ENCODE measurements at regions not wholly inside any gene's neighbourhood (a gene's known extent, or its start where the extent isn't known, plus 50 kb on each side); places are given as distances from the start of the nearest gene placed in this dataset.

GRCh38 chr5:104937598-104937997 lies 1375.0 kb upstream of the NUDT12 start:
- Mint-ChIP-seq H3K9me3 (ENCODE audit: unreplicated experiment) (no peaks in the 10 kb centered on the region), H3K4me1 (ENCODE audit: low read depth, unreplicated experiment) (peaks cover 3% of the 10 kb centered on the region), H3K4me3 (ENCODE audit: unreplicated experiment) (no peak overlapping the region), H3K27me3 (ENCODE audit: low read depth, unreplicated experiment) (no peaks in the 10 kb centered on the region), H3K27ac (ENCODE audit: unreplicated experiment) (no peak overlapping the region), H3K36me3 (ENCODE audit: low read depth, unreplicated experiment) (no peaks in the 10 kb centered on the region)
- Histone ChIP-seq H3K9ac (ENCODE audit: low read length) (no peak overlapping the region), H3K36me3 (ENCODE audit: insufficient read depth, low read length) (no peaks in the 10 kb centered on the region), H3K27me3 (ENCODE audit: insufficient read depth, low read length) (no peaks in the 10 kb centered on the region), H3K27ac (ENCODE audit: low read depth, low read length) (no peak overlapping the region), H2AFZ (ENCODE audit: low read depth, low read length) (no peak overlapping the region), H3K4me3 (ENCODE audit: insufficient read depth, low read depth, low read length) (no peak overlapping the region), H3K9me3 (ENCODE audit: insufficient read depth, low read depth, low read length) (no peaks in the 10 kb centered on the region), H3K4me1 (ENCODE audit: insufficient read depth, low read length) (no peaks in the 10 kb centered on the region), H3K79me2 (ENCODE audit: insufficient read depth, low read length) (no peaks in the 10 kb centered on the region), H3K4me2 (ENCODE audit: low read length) (no peak overlapping the region), H4K20me1 (ENCODE audit: insufficient read depth, low read length) (no peaks in the 10 kb centered on the region)
- no peak for DNase-seq (ENCODE audit: low read depth)
- TF ChIP-seq CTCF (IDR thresholded peaks at IDR 0.05; ENCODE audit: insufficient read depth, low read depth, low read length) (no peak), EZH2 (IDR thresholded peaks at IDR 0.05; ENCODE audit: insufficient read depth, low read length) (no peak)
- no peak for FAIRE-seq

- FAIRE-seq (no peak), DNase-seq (ENCODE audit: low read depth) (no peak)
Observed at GRCh38 chr5:104932431-104932830, 1369.8 kb upstream of the NUDT12 start.

More at GRCh38 chr5:104932431-104932830, 1369.8 kb upstream of the NUDT12 start:
- H3K9me3 Mint-ChIP-seq (ENCODE audit: unreplicated experiment): no peaks in the 10 kb centered on the region
- H3K9me3 ChIP-seq (ENCODE audit: insufficient read depth, low read depth, low read length): no peaks in the 10 kb centered on the region
- H3K27me3 ChIP-seq (ENCODE audit: insufficient read depth, low read length): no peaks in the 10 kb centered on the region
- H4K20me1 ChIP-seq (ENCODE audit: insufficient read depth, low read length): no peaks in the 10 kb centered on the region
- H3K27ac ChIP-seq (ENCODE audit: low read depth, low read length): no peak overlapping the region
- no peak overlapping the region for H3K27ac Mint-ChIP-seq (ENCODE audit: unreplicated experiment)
- no peaks in the 10 kb centered on the region for H3K36me3 Mint-ChIP-seq (ENCODE audit: low read depth, unreplicated experiment)
- TF ChIP-seq EZH2 (IDR thresholded peaks at IDR 0.05; ENCODE audit: insufficient read depth, low read length): no peak
- TF ChIP-seq CTCF (IDR thresholded peaks at IDR 0.05; ENCODE audit: insufficient read depth, low read depth, low read length): no peak
- H2AFZ ChIP-seq (ENCODE audit: low read depth, low read length): no peak overlapping the region
- no peaks in the 10 kb centered on the region for H3K4me1 ChIP-seq (ENCODE audit: insufficient read depth, low read length)
- H3K4me3 ChIP-seq (ENCODE audit: insufficient read depth, low read depth, low read length): no peak overlapping the region
- no peaks in the 10 kb centered on the region for H3K36me3 ChIP-seq (ENCODE audit: insufficient read depth, low read length)
- no peak overlapping the region for H3K4me3 Mint-ChIP-seq (ENCODE audit: unreplicated experiment)
- no peak overlapping the region for H3K9ac ChIP-seq (ENCODE audit: low read length)
- H3K4me2 ChIP-seq (ENCODE audit: low read length): no peak overlapping the region
- no peaks in the 10 kb centered on the region for H3K27me3 Mint-ChIP-seq (ENCODE audit: low read depth, unreplicated experiment)
- no peaks in the 10 kb centered on the region for H3K79me2 ChIP-seq (ENCODE audit: insufficient read depth, low read length)
- no peaks in the 10 kb centered on the region for H3K4me1 Mint-ChIP-seq (ENCODE audit: low read depth, unreplicated experiment)

All from astrocyte (in vitro differentiated cells and primary cell).